KMS-11 (cell line): ENCODE measurements at regions not wholly inside any gene's neighbourhood (a gene's known extent, or its start where the extent isn't known, plus 50 kb on each side); places are given as distances from the start of the nearest gene placed in this dataset.

Source experiments
- H2AFZ ChIP-seq: fragments of 200-600 bp; sonication (generic); 2 replicates; pipeline ENCODE4 v1.6.1; 2016; ENCODE audit warnings: antibody characterized with exemption, mixed run types, low read depth
- H3K27ac ChIP-seq: fragments of 200-600 bp; sonication (generic); 2 replicates; pipeline ENCODE4 v1.6.1; 2016; ENCODE audit warnings: mild to moderate bottlenecking, mixed run types
- H3K27me3 ChIP-seq: fragments of 200-600 bp; sonication (generic); 2 replicates; pipeline ENCODE4 v1.6.1; 2017; ENCODE audit warnings: mild to moderate bottlenecking, low read depth, mixed run types, moderate library complexity; ENCODE audit not compliant: insufficient read depth
- H3K36me3 ChIP-seq: fragments of 200-600 bp; sonication (generic); 2 replicates; pipeline ENCODE4 v1.6.1; 2017; ENCODE audit warnings: mild to moderate bottlenecking, mixed run types; ENCODE audit not compliant: insufficient read depth
- H3K4me1 ChIP-seq: fragments of 200-600 bp; sonication (generic); 2 replicates; pipeline ENCODE4 v1.6.1; 2016; ENCODE audit warnings: mild to moderate bottlenecking, low read depth, mixed run types; ENCODE audit not compliant: poor library complexity, severe bottlenecking
- H3K4me2 ChIP-seq: fragments of 200-600 bp; sonication (generic); 2 replicates; pipeline ENCODE4 v1.7.0; 2016; ENCODE audit warnings: mild to moderate bottlenecking, mixed run types
- H3K4me3 ChIP-seq: fragments of 200-600 bp; sonication (generic); IDR thresholded peaks from 2 replicates; pipeline ENCODE4 v1.6.1; 2017; ENCODE audit warnings: low read depth, low read length, mixed read lengths; ENCODE audit not compliant: insufficient read depth
- H3K79me2 ChIP-seq: fragments of 200-600 bp; sonication (generic); 2 replicates; pipeline ENCODE4 v1.6.1; 2016; ENCODE audit warnings: low read depth, mixed run types; ENCODE audit not compliant: insufficient read depth
- H3K9ac ChIP-seq: fragments of 200-600 bp; sonication (generic); 2 replicates; pipeline ENCODE4 v1.6.1; 2016; ENCODE audit warnings: mild to moderate bottlenecking, mixed run types
- H4K20me1 ChIP-seq: fragments of 200-600 bp; sonication (generic); 2 replicates; pipeline ENCODE4 v1.6.1; 2016; ENCODE audit warnings: mild to moderate bottlenecking, mixed run types; ENCODE audit not compliant: insufficient read depth
- TF ChIP-seq, protein P1 (sequence below): fragments of 200-600 bp; sonication (generic); conservative IDR thresholded peaks from 2 replicates; pipeline ENCODE4 v1.6.1; 2017; ENCODE audit warnings: low read depth, mild to moderate bottlenecking, antibody characterized with exemption, low read length, moderate library complexity, mixed read lengths

DNA sequence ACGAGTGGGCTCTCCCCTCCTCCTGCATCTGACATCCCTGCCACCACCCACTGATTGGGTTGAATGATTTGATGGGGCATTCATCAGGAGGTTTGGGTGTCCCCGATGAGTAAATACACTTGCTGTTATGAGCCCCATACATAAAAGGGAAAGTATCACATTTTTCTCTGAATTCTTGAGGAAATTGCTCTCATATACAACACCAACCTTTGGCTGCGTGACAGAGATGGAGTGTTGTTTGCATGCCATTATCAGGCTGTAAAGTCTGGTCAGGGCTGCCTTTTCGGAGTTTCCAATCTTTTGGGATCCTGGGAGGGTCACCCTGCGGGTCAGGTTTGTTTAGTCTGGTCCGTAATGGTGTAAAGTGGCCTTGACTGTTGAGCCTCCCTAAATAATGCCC is 227.9 kb upstream of the SPRED2 start:
- Histone ChIP-seq H2AFZ (no peak overlapping the region), H3K4me2 (no peak overlapping the region), H3K4me1 (no peaks in the 10 kb centered on the region), H4K20me1 (no peaks in the 10 kb centered on the region), H3K36me3 (no peaks in the 10 kb centered on the region), H3K79me2 (no peaks in the 10 kb centered on the region), H3K27ac (no peak overlapping the region), H3K27me3 (no peaks in the 10 kb centered on the region), H3K9ac (no peak overlapping the region), H3K4me3 (no peak overlapping the region)
- TF ChIP-seq, protein P1, sequence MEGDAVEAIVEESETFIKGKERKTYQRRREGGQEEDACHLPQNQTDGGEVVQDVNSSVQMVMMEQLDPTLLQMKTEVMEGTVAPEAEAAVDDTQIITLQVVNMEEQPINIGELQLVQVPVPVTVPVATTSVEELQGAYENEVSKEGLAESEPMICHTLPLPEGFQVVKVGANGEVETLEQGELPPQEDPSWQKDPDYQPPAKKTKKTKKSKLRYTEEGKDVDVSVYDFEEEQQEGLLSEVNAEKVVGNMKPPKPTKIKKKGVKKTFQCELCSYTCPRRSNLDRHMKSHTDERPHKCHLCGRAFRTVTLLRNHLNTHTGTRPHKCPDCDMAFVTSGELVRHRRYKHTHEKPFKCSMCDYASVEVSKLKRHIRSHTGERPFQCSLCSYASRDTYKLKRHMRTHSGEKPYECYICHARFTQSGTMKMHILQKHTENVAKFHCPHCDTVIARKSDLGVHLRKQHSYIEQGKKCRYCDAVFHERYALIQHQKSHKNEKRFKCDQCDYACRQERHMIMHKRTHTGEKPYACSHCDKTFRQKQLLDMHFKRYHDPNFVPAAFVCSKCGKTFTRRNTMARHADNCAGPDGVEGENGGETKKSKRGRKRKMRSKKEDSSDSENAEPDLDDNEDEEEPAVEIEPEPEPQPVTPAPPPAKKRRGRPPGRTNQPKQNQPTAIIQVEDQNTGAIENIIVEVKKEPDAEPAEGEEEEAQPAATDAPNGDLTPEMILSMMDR, result no peak

DNA sequence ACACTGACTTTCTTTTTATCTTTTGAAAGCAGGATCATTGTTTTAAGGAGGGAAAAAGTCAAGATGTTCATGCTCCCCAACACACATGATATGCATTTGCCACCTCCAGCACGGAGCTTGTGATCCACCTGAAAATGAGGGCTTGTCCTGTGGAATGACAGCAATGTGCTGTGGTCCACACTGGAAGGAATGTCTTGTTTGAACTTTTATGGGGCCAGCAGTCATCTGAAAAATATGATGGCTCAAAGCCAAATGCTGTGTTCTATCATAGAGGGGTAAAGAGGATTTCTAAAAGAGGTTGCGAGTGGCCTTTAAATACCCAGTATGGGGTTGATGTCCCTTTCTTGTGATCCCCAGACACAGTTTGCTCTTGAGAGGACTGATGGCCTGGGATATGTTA is 226.5 kb upstream of the SPRED2 start:
- no peak overlapping the region for H3K4me2 ChIP-seq
- H3K27me3 ChIP-seq, result no peaks in the 10 kb centered on the region
- H3K79me2 ChIP-seq, result no peaks in the 10 kb centered on the region

DNA sequence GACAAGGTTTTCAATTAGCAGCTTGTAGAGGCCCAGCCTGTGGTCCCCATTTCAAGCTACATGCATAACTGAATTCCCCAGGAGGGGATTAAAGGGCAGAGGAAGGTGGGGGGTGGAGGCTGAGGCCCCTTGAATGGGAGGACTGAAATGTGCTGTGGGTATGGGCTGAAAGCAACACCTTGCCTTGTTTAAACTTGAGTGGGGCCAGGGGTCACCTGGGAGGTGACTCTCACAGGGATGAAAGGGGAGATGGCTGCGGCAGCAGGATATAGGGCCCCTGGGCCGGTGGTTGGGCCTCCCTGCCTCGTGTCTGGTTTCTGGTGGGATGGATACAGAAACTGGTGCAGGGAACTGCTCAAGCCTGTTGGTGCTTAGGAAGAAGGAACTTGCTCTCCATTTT is 225.9 kb upstream of the SPRED2 start:
- Histone ChIP-seq H3K27ac (no peak overlapping the region), H3K4me3 (no peak overlapping the region), H4K20me1 (no peaks in the 10 kb centered on the region), H2AFZ (no peak overlapping the region), H3K36me3 (no peaks in the 10 kb centered on the region), H3K4me2 (no peak overlapping the region), H3K9ac (no peak overlapping the region), H3K4me1 (no peaks in the 10 kb centered on the region), H3K27me3 (no peaks in the 10 kb centered on the region), H3K79me2 (no peaks in the 10 kb centered on the region)
- TF ChIP-seq, protein P1, result no peak

More for the DNA sequence above, 226.5 kb upstream of the SPRED2 start:
- TF ChIP-seq, protein P1, result no peak
- Histone ChIP-seq H3K4me3 (no peak overlapping the region), H3K36me3 (no peaks in the 10 kb centered on the region), H3K4me1 (no peaks in the 10 kb centered on the region), H3K9ac (no peak overlapping the region), H3K27ac (no peak overlapping the region), H2AFZ (no peak overlapping the region), H4K20me1 (no peaks in the 10 kb centered on the region)

DNA sequence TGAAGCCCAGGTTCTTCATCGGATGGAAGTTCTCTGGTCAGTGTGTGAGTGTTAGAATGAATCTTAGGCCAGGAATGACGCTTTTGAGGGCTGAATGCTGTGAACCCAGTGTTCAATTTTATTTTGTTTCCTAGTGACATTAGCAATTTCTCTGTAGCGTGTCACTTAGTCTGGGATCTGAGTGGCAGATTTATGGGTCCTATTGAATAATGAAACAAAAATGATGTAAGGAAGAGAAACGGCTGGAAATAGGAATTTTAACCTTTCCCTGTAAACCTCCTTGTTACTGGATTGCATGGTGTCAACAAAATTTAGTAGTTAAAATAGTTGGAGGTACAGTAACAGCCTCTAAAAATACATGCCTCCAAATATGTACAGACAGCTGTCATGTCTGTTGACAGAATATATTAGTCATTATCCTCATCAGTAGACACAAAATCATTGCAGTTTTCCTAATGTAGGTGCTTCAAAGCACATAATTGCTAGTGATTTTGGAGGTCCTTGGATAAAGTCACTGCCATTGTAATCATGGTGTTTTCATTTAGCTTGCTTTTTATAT is 223.8 kb upstream of the SPRED2 start:
- Histone ChIP-seq H3K27me3 (no peaks in the 10 kb centered on the region), H3K4me1 (no peaks in the 10 kb centered on the region), H3K79me2 (no peaks in the 10 kb centered on the region), H2AFZ (no peak overlapping the region), H3K27ac (no peak overlapping the region), H3K4me2 (no peak overlapping the region), H4K20me1 (no peaks in the 10 kb centered on the region), H3K4me3 (no peak overlapping the region), H3K9ac (no peak overlapping the region), H3K36me3 (no peaks in the 10 kb centered on the region)
- TF ChIP-seq, protein P1, result no peak
